Adipocyte (in vitro differentiated cells): ENCODE measurements at regions not wholly inside any gene's neighbourhood (a gene's known extent, or its start where the extent isn't known, plus 50 kb on each side); places are given as distances from the start of the nearest gene placed in this dataset.

Experiments
- DNase-seq: peaks from one replicate; pipeline ENCODE4 v3.0.0-alpha.2; 2015; ENCODE audit warnings: low read depth
- H3K27me3 ChIP-seq: replicated peaks from 2 replicates; pipeline ENCODE4 v1.7.0; 2013; ENCODE audit warnings: mild to moderate bottlenecking, low read length, moderate library complexity; ENCODE audit not compliant: control insufficient read depth, insufficient read depth
- H3K36me3 ChIP-seq: 2 replicates; pipeline ENCODE4 v1.7.0; 2013; ENCODE audit warnings: low read length, mild to moderate bottlenecking, moderate library complexity; ENCODE audit not compliant: control insufficient read depth, insufficient read depth, severe bottlenecking
- H3K4me1 ChIP-seq: 2 replicates; pipeline ENCODE4 v1.7.0; 2013; ENCODE audit warnings: mild to moderate bottlenecking, low read length, moderate library complexity; ENCODE audit not compliant: control insufficient read depth, insufficient read depth
- H3K4me3 ChIP-seq: 2 replicates; pipeline ENCODE4 v1.7.0; 2013; ENCODE audit warnings: mild to moderate bottlenecking, low read length, moderate library complexity
- H3K9ac ChIP-seq: 2 replicates; pipeline ENCODE4 v1.7.0; 2013; ENCODE audit warnings: mild to moderate bottlenecking, low read length, moderate library complexity
- H3K9me3 ChIP-seq: 2 replicates; pipeline ENCODE4 v1.7.0; 2013; ENCODE audit warnings: mild to moderate bottlenecking, low read length, moderate library complexity; ENCODE audit not compliant: control insufficient read depth

GRCh38 chr6:55925292-55925691 is 49.9 kb upstream of the BMP5 start:
- peak; percentile 68 for DNase-seq
- Histone ChIP-seq H3K36me3 (no peaks in the 10 kb centered on the region), H3K27me3 (no peaks in the 10 kb centered on the region), H3K9me3 (no peaks in the 10 kb centered on the region), H3K9ac (no peak overlapping the region), H3K4me1 (peaks cover 9% of the 10 kb centered on the region), H3K4me3 (no peak overlapping the region)
